ENCODE measurements at regions not wholly inside any gene's neighbourhood (a gene's known extent, or its start where the extent isn't known, plus 50 kb on each side); places are given as distances from the start of the nearest gene placed in this dataset.

DNA sequence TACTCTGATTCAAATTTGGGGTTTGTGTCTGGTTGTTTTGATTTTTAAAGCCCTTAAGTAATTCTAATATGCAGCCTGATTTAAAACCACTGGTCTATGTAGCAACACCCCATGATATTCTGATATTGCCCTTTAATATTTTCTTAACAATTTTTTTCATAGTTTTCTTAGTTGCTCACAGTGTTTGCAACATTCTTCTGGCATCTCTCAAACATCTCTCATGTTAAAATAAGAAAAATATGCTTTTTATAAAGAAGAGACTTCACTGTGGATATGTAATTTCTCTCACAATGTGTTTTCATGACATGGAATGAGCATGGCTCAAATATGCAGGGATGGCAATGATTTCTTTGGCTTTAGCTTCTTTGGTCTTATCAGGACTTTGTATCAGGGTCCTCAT, 183.7 kb downstream of the TAF11L14 start:
- Histone ChIP-seq H3K23ac (ENCODE audit: low read depth, low read length) (no peak overlapping the region), H4K91ac (ENCODE audit: insufficient read depth, low read depth, low read length) (no peak overlapping the region), H2AFZ (replicated peaks; ENCODE audit: low read length, poor library complexity) (no peak overlapping the region), H3K4ac (ENCODE audit: low read depth, low read length) (no peak overlapping the region), H2BK15ac (ENCODE audit: low read depth, low read length) (no peak overlapping the region), H3K27me3 (ENCODE audit: control insufficient read depth, insufficient read depth, low read length) (no peaks in the 10 kb centered on the region), H3K56ac (ENCODE audit: extremely low read depth, insufficient read depth, low read length) (no peak overlapping the region), H2AK9ac (replicated peaks; ENCODE audit: low read depth, low read length, poor library complexity) (no peak overlapping the region), H3K14ac (replicated peaks; ENCODE audit: low read depth, low read length) (no peak overlapping the region), H3K4me2 (ENCODE audit: low read depth, low read length) (no peak overlapping the region), H2AK5ac (ENCODE audit: low read depth, low read length) (no peak overlapping the region), H2BK5ac (ENCODE audit: low read depth, low read length, poor library complexity, severe bottlenecking) (no peak overlapping the region), H2BK20ac (ENCODE audit: low read depth, low read length) (0 out of 2 replicates have a peak overlapping the region, but pooled peaks have one; percentile 36), H3K9ac (ENCODE audit: low read depth, low read length) (no peak overlapping the region), H4K8ac (ENCODE audit: low read depth in 2 of 2, low read length in 2 of 2) (no peak overlapping the region), H4K5ac (ENCODE audit: low read depth, low read length) (no peak overlapping the region; the same call in 1 of the 2 replicates), H3K9me1 (ENCODE audit: insufficient read depth, low read length) (no peaks in the 10 kb centered on the region), H3K4me1 (ENCODE audit: control insufficient read depth, insufficient read depth, low read length) (no peaks in the 10 kb centered on the region), H3K36me3 (ENCODE audit: control insufficient read depth, insufficient read depth, low read length) (no peaks in the 10 kb centered on the region), H3K79me1 (ENCODE audit: low read depth in 1 of 2, low read length in 2 of 2) (no peaks in the 10 kb centered on the region), H2BK120ac (ENCODE audit: low read depth, low read length) (no peak overlapping the region), H4K20me1 (ENCODE audit: insufficient read depth, low read length) (no peaks in the 10 kb centered on the region), H3K4me3 (ENCODE audit: insufficient read depth, low read depth, low read length) (no peak overlapping the region), H3K18ac (ENCODE audit: low read depth, low read length) (no peak overlapping the region; the same call in 1 of the 2 replicates), H3K27ac (ENCODE audit: insufficient read depth, low read length) (peak overlapping the region; percentile 87; the same call in 1 of the 2 replicates), H3K9me3 (ENCODE audit: control insufficient read depth, insufficient read depth, low read length) (no peaks in the 10 kb centered on the region)
- in situ Hi-C loops (cut with MboI; ENCODE audit: low sequenced_read_pairs) (no loop called here), dilution Hi-C loops (cut with HindIII; ENCODE audit: low sequenced_read_pairs, unreplicated experiment) (no loop called here), intact Hi-C loops (cut with micrococcal nuclease) (no loop called here)
- ChIA-PET CTCF (interaction anchor here (0.6 kb wide), 2 partner anchors 572 to 1359 kb away, joined by 3 to 4 read pairs; no protein-coding TSS in a partner anchor), POLR2A (ENCODE audit: unreplicated experiment) (no interaction called here)
- BruUV-seq (replicated peaks): no TSS peak
- DNase-seq: peak; percentile 18
- peak; percentile 25; the same call in 1 of the 2 replicates for ATAC-seq (ENCODE audit: low read depth)
- TF ChIP-seq CEBPB (IDR thresholded peaks at IDR 0.05; ENCODE audit: low read depth, low read length) (no peak), CHD1 (IDR thresholded peaks at IDR 0.05; ENCODE audit: low read depth, low read length) (no peak), FOS (IDR thresholded peaks at IDR 0.05; ENCODE audit: low read depth, low read length) (no peak), SMC3 (IDR thresholded peaks at IDR 0.05; ENCODE audit: low read depth, low read length) (no peak), MXI1 (IDR thresholded peaks at IDR 0.05; ENCODE audit: borderline replicate concordance, low read depth, low read length) (no peak), BHLHE40 (IDR thresholded peaks at IDR 0.05; ENCODE audit: low read depth, low read length) (no peak), MAFK (IDR thresholded peaks at IDR 0.05; ENCODE audit: low read depth, low read length) (no peak), MAZ (IDR thresholded peaks at IDR 0.05; ENCODE audit: borderline replicate concordance, low read depth, low read length) (no peak), RCOR1 (IDR thresholded peaks at IDR 0.05; ENCODE audit: insufficient replicate concordance, low read length) (no peak), RFX5 (IDR thresholded peaks at IDR 0.05; ENCODE audit: low read depth, low read length) (no peak), POLR2A (IDR thresholded peaks at IDR 0.05; ENCODE audit: low read depth, low read length) (no peak), RAD21 (IDR thresholded peaks at IDR 0.05; ENCODE audit: low read length) (no peak), NFE2L2 (IDR thresholded peaks at IDR 0.05; ENCODE audit: low read depth, low read length) (no peak)
- TF ChIP-seq, protein P1, sequence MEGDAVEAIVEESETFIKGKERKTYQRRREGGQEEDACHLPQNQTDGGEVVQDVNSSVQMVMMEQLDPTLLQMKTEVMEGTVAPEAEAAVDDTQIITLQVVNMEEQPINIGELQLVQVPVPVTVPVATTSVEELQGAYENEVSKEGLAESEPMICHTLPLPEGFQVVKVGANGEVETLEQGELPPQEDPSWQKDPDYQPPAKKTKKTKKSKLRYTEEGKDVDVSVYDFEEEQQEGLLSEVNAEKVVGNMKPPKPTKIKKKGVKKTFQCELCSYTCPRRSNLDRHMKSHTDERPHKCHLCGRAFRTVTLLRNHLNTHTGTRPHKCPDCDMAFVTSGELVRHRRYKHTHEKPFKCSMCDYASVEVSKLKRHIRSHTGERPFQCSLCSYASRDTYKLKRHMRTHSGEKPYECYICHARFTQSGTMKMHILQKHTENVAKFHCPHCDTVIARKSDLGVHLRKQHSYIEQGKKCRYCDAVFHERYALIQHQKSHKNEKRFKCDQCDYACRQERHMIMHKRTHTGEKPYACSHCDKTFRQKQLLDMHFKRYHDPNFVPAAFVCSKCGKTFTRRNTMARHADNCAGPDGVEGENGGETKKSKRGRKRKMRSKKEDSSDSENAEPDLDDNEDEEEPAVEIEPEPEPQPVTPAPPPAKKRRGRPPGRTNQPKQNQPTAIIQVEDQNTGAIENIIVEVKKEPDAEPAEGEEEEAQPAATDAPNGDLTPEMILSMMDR (conservative IDR thresholded peaks at IDR 0.05; ENCODE audit: low read depth, low read length): no peak
- TF ChIP-seq, protein P2, sequence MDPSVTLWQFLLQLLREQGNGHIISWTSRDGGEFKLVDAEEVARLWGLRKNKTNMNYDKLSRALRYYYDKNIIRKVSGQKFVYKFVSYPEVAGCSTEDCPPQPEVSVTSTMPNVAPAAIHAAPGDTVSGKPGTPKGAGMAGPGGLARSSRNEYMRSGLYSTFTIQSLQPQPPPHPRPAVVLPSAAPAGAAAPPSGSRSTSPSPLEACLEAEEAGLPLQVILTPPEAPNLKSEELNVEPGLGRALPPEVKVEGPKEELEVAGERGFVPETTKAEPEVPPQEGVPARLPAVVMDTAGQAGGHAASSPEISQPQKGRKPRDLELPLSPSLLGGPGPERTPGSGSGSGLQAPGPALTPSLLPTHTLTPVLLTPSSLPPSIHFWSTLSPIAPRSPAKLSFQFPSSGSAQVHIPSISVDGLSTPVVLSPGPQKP (IDR thresholded peaks at IDR 0.05; ENCODE audit: borderline replicate concordance, low read depth, low read length): no peak
- TF ChIP-seq, protein P3, sequence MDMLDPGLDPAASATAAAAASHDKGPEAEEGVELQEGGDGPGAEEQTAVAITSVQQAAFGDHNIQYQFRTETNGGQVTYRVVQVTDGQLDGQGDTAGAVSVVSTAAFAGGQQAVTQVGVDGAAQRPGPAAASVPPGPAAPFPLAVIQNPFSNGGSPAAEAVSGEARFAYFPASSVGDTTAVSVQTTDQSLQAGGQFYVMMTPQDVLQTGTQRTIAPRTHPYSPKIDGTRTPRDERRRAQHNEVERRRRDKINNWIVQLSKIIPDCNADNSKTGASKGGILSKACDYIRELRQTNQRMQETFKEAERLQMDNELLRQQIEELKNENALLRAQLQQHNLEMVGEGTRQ (IDR thresholded peaks at IDR 0.05; ENCODE audit: low read depth, low read length): no peak

Measured in IMR-90 (cell line).